ENCODE measurements at regions not wholly inside any gene's neighbourhood (a gene's known extent, or its start where the extent isn't known, plus 50 kb on each side); places are given as distances from the start of the nearest gene placed in this dataset.

DNA sequence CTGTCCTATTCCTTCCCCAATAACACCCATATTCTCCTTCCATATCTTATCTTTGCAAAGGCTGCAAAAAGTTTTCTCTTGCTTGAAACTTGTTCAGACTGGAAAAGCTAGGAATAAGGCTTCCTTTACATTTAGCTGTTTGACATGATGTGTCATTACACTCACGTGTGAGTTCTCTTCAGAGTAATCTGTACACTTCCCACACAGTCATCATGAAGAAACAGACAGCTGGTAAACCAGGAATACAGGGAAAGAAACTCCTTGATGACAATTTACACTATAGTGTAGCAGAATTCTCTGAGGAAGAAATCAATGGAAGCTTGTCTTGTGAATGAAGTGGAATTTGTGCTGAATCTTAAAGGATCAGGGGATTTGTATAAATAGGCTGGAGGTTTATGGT, 628.6 kb upstream of the CDH2 start:
- H3K79me2 ChIP-seq (ENCODE audit: control insufficient read depth, insufficient read depth, low read length) = no peaks in the 10 kb centered on the region
- BruUV-seq (replicated peaks) = no TSS peak
- DNase-seq (ENCODE audit: low read depth, low spot score) (no peak), ATAC-seq (no peak), FAIRE-seq (no peak)
- no peaks in the 10 kb centered on the region for H4K20me1 ChIP-seq (ENCODE audit: control insufficient read depth, insufficient read depth)
- ChIA-PET SMC1A (ENCODE audit: uncharacterized antibody, unreplicated experiment) (interaction anchor here (0.6 to 1.0 kb wide), 3 partner anchors 10 to 445 kb away, joined by 3 to 4 read pairs (median 3); no protein-coding TSS in a partner anchor), CTCF (interaction anchor here (2.0 kb wide), 1 partner anchor 8 kb away, joined by 5 read pairs; no protein-coding TSS in a partner anchor), POLR2A (no interaction called here), RAD21 (ENCODE audit: unreplicated experiment) (no interaction called here)
- TF ChIP-seq NFYA (IDR thresholded peaks at IDR 0.05; ENCODE audit: borderline replicate concordance, low read depth, low read length) = no peak
- no peak for TF ChIP-seq BRCA1 (IDR thresholded peaks at IDR 0.05; ENCODE audit: low read depth, low read length)
- TF ChIP-seq BHLHE40 (IDR thresholded peaks at IDR 0.05; ENCODE audit: borderline replicate concordance in 1 of 2, low read depth in 2 of 2, low read length in 1 of 2) = no peak
- no peak for TF ChIP-seq STAT3 (IDR thresholded peaks at IDR 0.05; ENCODE audit: low read depth, low read length)
- TF ChIP-seq GATAD2B (conservative IDR thresholded peaks at IDR 0.05; ENCODE audit: low read depth) = no peak
- TF ChIP-seq ETV6 (conservative IDR thresholded peaks at IDR 0.05 in 1 of 2, IDR thresholded peaks at IDR 0.05 in 1 of 2; ENCODE audit: borderline replicate concordance in 1 of 2, low read depth in 1 of 2) = no peak
- no peak for TF ChIP-seq EGR1 (IDR thresholded peaks at IDR 0.05; ENCODE audit: borderline replicate concordance in 1 of 2, low read depth in 2 of 2, low read length in 2 of 2)
- TF ChIP-seq BCL11A (IDR thresholded peaks at IDR 0.05; ENCODE audit: low read depth, low read length) = no peak
- no peak for TF ChIP-seq IKZF2 (IDR thresholded peaks at IDR 0.05)
- no peak for TF ChIP-seq SKIL (IDR thresholded peaks at IDR 0.05; ENCODE audit: low read depth, poor library complexity, severe bottlenecking)
- TF ChIP-seq BMI1 (IDR thresholded peaks at IDR 0.05; ENCODE audit: borderline replicate concordance) = no peak
- TF ChIP-seq HDAC2 (IDR thresholded peaks at IDR 0.05) = no peak
- TF ChIP-seq SMAD5 (IDR thresholded peaks at IDR 0.05; ENCODE audit: low read depth) = no peak
- no peak for TF ChIP-seq MEF2A (IDR thresholded peaks at IDR 0.05; ENCODE audit: insufficient read depth, low read depth, low read length)
- TF ChIP-seq PAX8 (IDR thresholded peaks at IDR 0.05) = no peak
- TF ChIP-seq, protein P1, sequence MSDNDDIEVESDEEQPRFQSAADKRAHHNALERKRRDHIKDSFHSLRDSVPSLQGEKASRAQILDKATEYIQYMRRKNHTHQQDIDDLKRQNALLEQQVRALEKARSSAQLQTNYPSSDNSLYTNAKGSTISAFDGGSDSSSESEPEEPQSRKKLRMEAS (IDR thresholded peaks at IDR 0.05; ENCODE audit: low read depth, low read length) = no peak
- TF ChIP-seq MYB (IDR thresholded peaks at IDR 0.05; ENCODE audit: borderline replicate concordance, low read depth, low read length) = no peak
- no peak for TF ChIP-seq USF1 (IDR thresholded peaks at IDR 0.05; ENCODE audit: borderline replicate concordance, extremely low read length, insufficient read depth, low read depth, low read length)
- TF ChIP-seq TARDBP (IDR thresholded peaks at IDR 0.05; ENCODE audit: borderline replicate concordance) = no peak
- TF ChIP-seq SRF (IDR thresholded peaks at IDR 0.05; ENCODE audit: low read depth in 2 of 2, low read length in 2 of 2) = no peak
- WGBS (ENCODE audit: insufficient coverage, insufficient replicate concordance, low lambda C conversion rate, missing lambda C conversion rate) = 8% methylated on average over 1 of the region's 1 CpG
- H3K27ac ChIP-seq (ENCODE audit: control insufficient read depth, insufficient read depth) = no peak overlapping the region
- H2AFZ ChIP-seq (ENCODE audit: control insufficient read depth, low read depth, low read length) = no peak overlapping the region
- no peaks in the 10 kb centered on the region for H3K27me3 ChIP-seq (replicated peaks in 1 of 2; ENCODE audit: control insufficient read depth in 2 of 2, insufficient read depth in 2 of 2, low read length in 1 of 2)
- no peak overlapping the region for H3K9ac ChIP-seq (ENCODE audit: control insufficient read depth, insufficient read depth, low read length)
- no peaks in the 10 kb centered on the region for H3K36me3 ChIP-seq (ENCODE audit: control insufficient read depth in 2 of 2, insufficient read depth in 2 of 2, low read length in 1 of 2)
- H3K9me3 ChIP-seq (replicated peaks; ENCODE audit: control insufficient read depth, insufficient read depth, low read length) = no peaks in the 10 kb centered on the region
- no peaks in the 10 kb centered on the region for H3K4me1 ChIP-seq (ENCODE audit: control insufficient read depth, insufficient read depth, low read length)
- in situ Hi-C loops (cut with MboI) = no loop called here
- intact Hi-C loops (cut with micrococcal nuclease; ENCODE audit: unreplicated experiment) = no loop called here
- H3K4me3 ChIP-seq = no peak overlapping the region
- no peak overlapping the region for H3K4me2 ChIP-seq (ENCODE audit: control insufficient read depth, insufficient read depth)
